K562 (cell line): ENCODE measurements at regions not wholly inside any gene's neighbourhood (a gene's known extent, or its start where the extent isn't known, plus 50 kb on each side); places are given as distances from the start of the nearest gene placed in this dataset.

Experiments
- CC2D1A ChIP-seq: fragments of 450-650 bp; IDR thresholded peaks from 2 replicates; pipeline ENCODE4 v1.6.1; 2017; ENCODE audit warnings: mild to moderate bottlenecking
- CTCF ChIP-seq, 3 experiments: IDR thresholded peaks in 2 of 3; conservative IDR thresholded peaks in 1 of 3; 2 replicates each; pipeline ENCODE4 v1.5.1; 2011 to 2012; ENCODE audit warnings: low read length in 3 of 3, mild to moderate bottlenecking in 3 of 3, control low read depth in 2 of 3, improper control_type of control experiment in 1 of 3, inconsistent platforms in 1 of 3, low read depth in 1 of 3, mixed read lengths in 1 of 3, moderate library complexity in 1 of 3; ENCODE audit not compliant: insufficient read depth in 2 of 3
- E2F6 ChIP-seq, 2 experiments: IDR thresholded peaks; 2 replicates each; pipeline ENCODE4 v1.6.1; 2011; ENCODE audit warnings: borderline replicate concordance in 1 of 2, control low read depth in 1 of 2, low read depth in 1 of 2, low read length in 1 of 2, mild to moderate bottlenecking in 1 of 2, mixed read lengths in 1 of 2, moderate library complexity in 1 of 2; ENCODE audit not compliant: insufficient read depth in 1 of 2, insufficient read length in 1 of 2, poor library complexity in 1 of 2, severe bottlenecking in 1 of 2; ENCODE audit errors: extremely low read depth in 1 of 2
- ETV1 ChIP-seq: fragments of 450-650 bp; conservative IDR thresholded peaks from 2 replicates; pipeline ENCODE4 v1.6.1; 2016; ENCODE audit warnings: missing genetic modification characterization, control low read depth, low read depth, missing compliant biosample characterization
- GABPA ChIP-seq: fragments of 200-800 bp; sonication (Bioruptor generic); conservative IDR thresholded peaks from 2 replicates; pipeline ENCODE4 v1.6.1; 2016; ENCODE audit warnings: low read depth, missing genetic modification characterization, missing compliant biosample characterization
- KLF10 ChIP-seq: fragments of 250-450 bp; sonication (Bioruptor Pico); IDR thresholded peaks from 2 replicates; pipeline ENCODE4 v1.6.1; 2021; ENCODE audit warnings: matching md5 sums
- TCF7 ChIP-seq: sonication (generic); IDR thresholded peaks from 2 replicates; pipeline ENCODE4 v1.6.1; 2016; ENCODE audit warnings: antibody characterized with exemption, borderline replicate concordance
- ZBTB26 ChIP-seq: fragments of 450-650 bp; formaldehyde crosslinking; IDR thresholded peaks from 2 replicates; pipeline ENCODE4 v1.4.0; 2022; ENCODE audit warnings: missing genetic modification characterization
- TF ChIP-seq, protein P1 (sequence below): sonication (generic); formaldehyde crosslinking; IDR thresholded peaks from 2 replicates; pipeline ENCODE4 v1.8.1; 2023; ENCODE audit warnings: missing genetic modification reagents, mild to moderate bottlenecking, borderline replicate concordance
- TF ChIP-seq, protein P2 (sequence below): fragments of 450-650 bp; formaldehyde crosslinking; IDR thresholded peaks from 2 replicates; pipeline ENCODE4 v1.4.0; 2020; ENCODE audit warnings: mild to moderate bottlenecking, moderate library complexity

- TF ChIP-seq, protein P1, sequence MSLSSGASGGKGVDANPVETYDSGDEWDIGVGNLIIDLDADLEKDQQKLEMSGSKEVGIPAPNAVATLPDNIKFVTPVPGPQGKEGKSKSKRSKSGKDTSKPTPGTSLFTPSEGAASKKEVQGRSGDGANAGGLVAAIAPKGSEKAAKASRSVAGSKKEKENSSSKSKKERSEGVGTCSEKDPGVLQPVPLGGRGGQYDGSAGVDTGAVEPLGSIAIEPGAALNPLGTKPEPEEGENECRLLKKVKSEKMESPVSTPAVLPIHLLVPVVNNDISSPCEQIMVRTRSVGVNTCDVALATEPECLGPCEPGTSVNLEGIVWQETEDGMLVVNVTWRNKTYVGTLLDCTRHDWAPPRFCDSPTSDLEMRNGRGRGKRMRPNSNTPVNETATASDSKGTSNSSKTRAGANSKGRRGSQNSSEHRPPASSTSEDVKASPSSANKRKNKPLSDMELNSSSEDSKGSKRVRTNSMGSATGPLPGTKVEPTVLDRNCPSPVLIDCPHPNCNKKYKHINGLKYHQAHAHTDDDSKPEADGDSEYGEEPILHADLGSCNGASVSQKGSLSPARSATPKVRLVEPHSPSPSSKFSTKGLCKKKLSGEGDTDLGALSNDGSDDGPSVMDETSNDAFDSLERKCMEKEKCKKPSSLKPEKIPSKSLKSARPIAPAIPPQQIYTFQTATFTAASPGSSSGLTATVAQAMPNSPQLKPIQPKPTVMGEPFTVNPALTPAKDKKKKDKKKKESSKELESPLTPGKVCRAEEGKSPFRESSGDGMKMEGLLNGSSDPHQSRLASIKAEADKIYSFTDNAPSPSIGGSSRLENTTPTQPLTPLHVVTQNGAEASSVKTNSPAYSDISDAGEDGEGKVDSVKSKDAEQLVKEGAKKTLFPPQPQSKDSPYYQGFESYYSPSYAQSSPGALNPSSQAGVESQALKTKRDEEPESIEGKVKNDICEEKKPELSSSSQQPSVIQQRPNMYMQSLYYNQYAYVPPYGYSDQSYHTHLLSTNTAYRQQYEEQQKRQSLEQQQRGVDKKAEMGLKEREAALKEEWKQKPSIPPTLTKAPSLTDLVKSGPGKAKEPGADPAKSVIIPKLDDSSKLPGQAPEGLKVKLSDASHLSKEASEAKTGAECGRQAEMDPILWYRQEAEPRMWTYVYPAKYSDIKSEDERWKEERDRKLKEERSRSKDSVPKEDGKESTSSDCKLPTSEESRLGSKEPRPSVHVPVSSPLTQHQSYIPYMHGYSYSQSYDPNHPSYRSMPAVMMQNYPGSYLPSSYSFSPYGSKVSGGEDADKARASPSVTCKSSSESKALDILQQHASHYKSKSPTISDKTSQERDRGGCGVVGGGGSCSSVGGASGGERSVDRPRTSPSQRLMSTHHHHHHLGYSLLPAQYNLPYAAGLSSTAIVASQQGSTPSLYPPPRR = no peak
- TF ChIP-seq TCF7 (0 out of 2 replicates have a peak, but pooled peaks have one; percentile 27), E2F6 (IDR thresholded peaks at IDR 0.05; ENCODE audit: borderline replicate concordance in 1 of 2, extremely low read depth in 1 of 2, insufficient read depth in 1 of 2, insufficient read length in 1 of 2, low read depth in 1 of 2, low read length in 1 of 2, poor library complexity in 1 of 2, severe bottlenecking in 1 of 2) (peak in 1 of 2 experiments; percentile 76), ETV1 (tag) (peak; percentile 62), CC2D1A (peak; percentile 77), ZBTB26 (CRISPR knock-in tag) (no peak), CTCF (IDR thresholded peaks at IDR 0.05 in 2 of 3, conservative IDR thresholded peaks at IDR 0.05 in 1 of 3; ENCODE audit: insufficient read depth in 2 of 3, low read depth in 1 of 3, low read length in 3 of 3) (peak; percentile 74 to 82 (median 76)), KLF10 (CRISPR knock-in tag) (no peak), GABPA (tag) (peak; percentile 74)
- TF ChIP-seq, protein P2, sequence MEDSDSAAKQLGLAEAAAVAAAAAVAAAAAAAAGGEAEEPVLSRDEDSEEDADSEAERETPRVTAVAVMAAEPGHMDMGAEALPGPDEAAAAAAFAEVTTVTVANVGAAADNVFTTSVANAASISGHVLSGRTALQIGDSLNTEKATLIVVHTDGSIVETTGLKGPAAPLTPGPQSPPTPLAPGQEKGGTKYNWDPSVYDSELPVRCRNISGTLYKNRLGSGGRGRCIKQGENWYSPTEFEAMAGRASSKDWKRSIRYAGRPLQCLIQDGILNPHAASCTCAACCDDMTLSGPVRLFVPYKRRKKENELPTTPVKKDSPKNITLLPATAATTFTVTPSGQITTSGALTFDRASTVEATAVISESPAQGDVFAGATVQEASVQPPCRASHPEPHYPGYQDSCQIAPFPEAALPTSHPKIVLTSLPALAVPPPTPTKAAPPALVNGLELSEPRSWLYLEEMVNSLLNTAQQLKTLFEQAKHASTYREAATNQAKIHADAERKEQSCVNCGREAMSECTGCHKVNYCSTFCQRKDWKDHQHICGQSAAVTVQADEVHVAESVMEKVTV = peak; percentile 93
These were observed 330.2 kb upstream of the FANCL start (continued) for GRCh38 chr2:58571181-58571852.
